DND-41 (cell line): ENCODE measurements at regions not wholly inside any gene's neighbourhood (a gene's known extent, or its start where the extent isn't known, plus 50 kb on each side); places are given as distances from the start of the nearest gene placed in this dataset.

Experiments
- ATAC-seq: fragments of 200-7000 bp; cut with Tn5 transposase; 3 replicates; pipeline ENCODE4 v1.9.1; 2021; ENCODE audit warnings: low read depth; ENCODE audit not compliant: insufficient read depth
- DNase-seq: peaks from one replicate; pipeline ENCODE4 v3.0.0-alpha.2; 2020
- H2AFZ ChIP-seq: 2 replicates; pipeline ENCODE4 v1.6.0; 2012; ENCODE audit warnings: low read depth, low read length
- H3K27ac ChIP-seq: 2 replicates; pipeline ENCODE4 v1.5.1; 2012; ENCODE audit warnings: low read length, inconsistent platforms
- H3K27me3 ChIP-seq: fragments of 200-600 bp; sonication (generic); 2 replicates; pipeline ENCODE4 v1.6.0; 2012; ENCODE audit warnings: low read length, mild to moderate bottlenecking, inconsistent platforms; ENCODE audit not compliant: insufficient read depth, poor library complexity
- H3K36me3 ChIP-seq: 2 replicates; pipeline ENCODE4 v1.5.1; 2012; ENCODE audit warnings: low read length, inconsistent platforms; ENCODE audit not compliant: insufficient read depth
- H3K4me1 ChIP-seq: 2 replicates; pipeline ENCODE4 v1.5.1; 2012; ENCODE audit warnings: mild to moderate bottlenecking, low read length; ENCODE audit not compliant: insufficient read depth
- H3K4me2 ChIP-seq: 2 replicates; pipeline ENCODE4 v1.6.0; 2012; ENCODE audit warnings: mild to moderate bottlenecking, moderate library complexity, low read length, inconsistent platforms; ENCODE audit not compliant: insufficient read depth
- H3K4me3 ChIP-seq, 2 experiments: fragments of 200-600 bp in 1 of 2; shearing (Covaris generic) in 1 of 2; 2 replicates each; pipeline ENCODE4 v1.5.1; 2012 to 2016; ENCODE audit warnings: inconsistent platforms in 2 of 2, low read length in 2 of 2, mild to moderate bottlenecking in 2 of 2, low read depth in 1 of 2, moderate library complexity in 1 of 2
- H3K79me2 ChIP-seq: 2 replicates; pipeline ENCODE4 v1.6.0; 2012; ENCODE audit warnings: low read length, inconsistent platforms; ENCODE audit not compliant: insufficient read depth
- H3K9ac ChIP-seq: 2 replicates; pipeline ENCODE4 v1.6.0; 2012; ENCODE audit warnings: low read depth, mild to moderate bottlenecking, inconsistent platforms, low read length, moderate library complexity
- H3K9me3 ChIP-seq: 2 replicates; pipeline ENCODE4 v1.5.1; 2012; ENCODE audit warnings: low read length, moderate library complexity, mild to moderate bottlenecking, inconsistent platforms; ENCODE audit not compliant: insufficient read depth, severe bottlenecking
- H4K20me1 ChIP-seq: 2 replicates; pipeline ENCODE4 v1.6.0; 2012; ENCODE audit warnings: low read length; ENCODE audit not compliant: insufficient read depth
- EZH2 ChIP-seq: IDR thresholded peaks from 3 replicates; pipeline ENCODE4 v1.6.1; 2012; ENCODE audit warnings: borderline replicate concordance, low read depth, mild to moderate bottlenecking, moderate library complexity, low read length, inconsistent platforms; ENCODE audit not compliant: severe bottlenecking
- TF ChIP-seq, protein P1 (sequence below): IDR thresholded peaks from 2 replicates; pipeline ENCODE4 v1.5.1; 2012; ENCODE audit warnings: borderline replicate concordance, low read length, moderate library complexity, mild to moderate bottlenecking; ENCODE audit not compliant: poor library complexity, severe bottlenecking; ENCODE audit errors: extremely low read depth

DNA sequence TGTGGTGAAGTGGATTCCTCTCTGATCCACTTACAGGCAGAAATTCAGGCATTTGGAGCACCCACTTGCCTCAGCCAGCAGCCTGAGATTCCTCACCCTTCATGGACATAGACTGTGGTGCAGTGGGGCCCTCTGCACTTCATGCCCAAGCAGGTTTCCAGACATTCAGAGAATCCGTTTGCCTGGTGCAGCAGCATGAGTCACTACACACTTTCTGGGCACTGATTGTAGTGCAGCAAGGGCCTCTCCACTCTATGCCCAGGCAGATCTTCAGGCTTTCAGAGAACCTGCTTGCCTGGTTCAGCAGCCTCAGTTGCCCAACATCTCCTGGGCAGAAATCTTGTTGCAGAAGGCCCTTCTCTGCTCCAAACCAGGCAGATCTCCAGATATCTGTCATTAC lies 920.9 kb downstream of the SLITRK5 start:
- Histone ChIP-seq H4K20me1 (no peaks in the 10 kb centered on the region), H3K9ac (no peak overlapping the region), H2AFZ (no peak overlapping the region), H3K4me2 (no peak overlapping the region), H3K36me3 (no peaks in the 10 kb centered on the region), H3K4me1 (no peaks in the 10 kb centered on the region), H3K27ac (no peak overlapping the region), H3K9me3 (no peaks in the 10 kb centered on the region), H3K79me2 (no peaks in the 10 kb centered on the region), H3K4me3 (no peak overlapping the region), H3K27me3 (no peaks in the 10 kb centered on the region)
- DNase-seq (no peak), ATAC-seq (no peak)
- TF ChIP-seq, protein P1, sequence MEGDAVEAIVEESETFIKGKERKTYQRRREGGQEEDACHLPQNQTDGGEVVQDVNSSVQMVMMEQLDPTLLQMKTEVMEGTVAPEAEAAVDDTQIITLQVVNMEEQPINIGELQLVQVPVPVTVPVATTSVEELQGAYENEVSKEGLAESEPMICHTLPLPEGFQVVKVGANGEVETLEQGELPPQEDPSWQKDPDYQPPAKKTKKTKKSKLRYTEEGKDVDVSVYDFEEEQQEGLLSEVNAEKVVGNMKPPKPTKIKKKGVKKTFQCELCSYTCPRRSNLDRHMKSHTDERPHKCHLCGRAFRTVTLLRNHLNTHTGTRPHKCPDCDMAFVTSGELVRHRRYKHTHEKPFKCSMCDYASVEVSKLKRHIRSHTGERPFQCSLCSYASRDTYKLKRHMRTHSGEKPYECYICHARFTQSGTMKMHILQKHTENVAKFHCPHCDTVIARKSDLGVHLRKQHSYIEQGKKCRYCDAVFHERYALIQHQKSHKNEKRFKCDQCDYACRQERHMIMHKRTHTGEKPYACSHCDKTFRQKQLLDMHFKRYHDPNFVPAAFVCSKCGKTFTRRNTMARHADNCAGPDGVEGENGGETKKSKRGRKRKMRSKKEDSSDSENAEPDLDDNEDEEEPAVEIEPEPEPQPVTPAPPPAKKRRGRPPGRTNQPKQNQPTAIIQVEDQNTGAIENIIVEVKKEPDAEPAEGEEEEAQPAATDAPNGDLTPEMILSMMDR, result no peak
- TF ChIP-seq EZH2, result no peak

GRCh38 chr13:88601949-88602348 lies 930.8 kb downstream of the SLITRK5 start:
- Histone ChIP-seq H2AFZ (no peak overlapping the region), H3K27me3 (no peaks in the 10 kb centered on the region), H3K36me3 (no peaks in the 10 kb centered on the region), H3K4me3 (no peak overlapping the region), H3K27ac (no peak overlapping the region), H4K20me1 (no peaks in the 10 kb centered on the region), H3K79me2 (no peaks in the 10 kb centered on the region), H3K9ac (no peak overlapping the region), H3K4me2 (no peak overlapping the region), H3K9me3 (no peaks in the 10 kb centered on the region), H3K4me1 (no peaks in the 10 kb centered on the region)
- TF ChIP-seq, protein P1, result no peak
- no peak for TF ChIP-seq EZH2
- ATAC-seq (no peak), DNase-seq (no peak)

DNA sequence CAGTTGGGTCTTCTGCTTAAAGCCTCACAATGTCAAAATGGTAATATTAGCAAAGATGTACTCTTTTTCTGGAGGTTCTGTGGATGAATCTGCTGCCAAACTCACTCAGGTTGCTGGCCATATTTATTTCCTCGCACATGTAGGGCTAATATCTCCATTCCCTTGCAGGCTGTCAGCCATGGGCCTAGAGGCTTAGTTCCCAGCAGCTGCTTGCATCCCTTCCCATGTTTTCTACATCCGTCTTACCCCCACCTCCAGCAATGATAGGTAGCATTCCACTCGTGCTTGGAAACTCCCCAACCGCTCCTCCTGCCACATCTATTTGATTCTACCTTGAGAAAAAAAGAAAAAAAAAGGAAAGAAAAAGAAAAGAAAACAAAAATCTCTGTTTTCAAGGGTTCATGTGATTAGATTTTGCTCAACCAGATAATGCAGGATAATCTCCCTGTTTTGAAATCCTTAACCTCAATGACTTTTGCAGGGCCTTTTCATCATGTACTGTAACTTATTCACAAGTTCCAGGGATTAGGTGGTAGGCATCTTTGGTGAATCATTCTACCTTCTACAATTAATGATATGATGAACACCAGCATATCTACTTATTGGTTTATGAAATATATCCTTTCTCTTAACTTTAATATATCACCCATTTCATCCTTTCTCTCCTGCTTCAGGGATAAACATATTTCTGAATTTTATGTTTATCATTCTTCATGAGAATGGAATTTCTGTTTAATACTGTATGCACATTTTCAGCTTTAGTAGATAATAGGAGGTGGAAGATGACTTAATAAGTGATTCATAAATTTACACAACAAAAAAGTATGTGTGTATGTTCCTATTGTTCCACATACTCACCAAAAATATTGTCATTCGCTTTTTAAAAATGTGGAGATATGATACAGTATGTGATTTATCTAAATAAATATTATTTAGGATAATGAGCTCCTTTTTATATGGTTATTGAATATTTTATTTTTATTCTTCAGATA lies 931.9 kb downstream of the SLITRK5 start:
- Histone ChIP-seq H3K27ac (no peak overlapping the region), H2AFZ (no peak overlapping the region), H3K4me2 (no peak overlapping the region), H3K4me3 (no peak overlapping the region), H3K27me3 (no peaks in the 10 kb centered on the region), H3K36me3 (no peaks in the 10 kb centered on the region), H3K9ac (no peak overlapping the region), H4K20me1 (no peaks in the 10 kb centered on the region), H3K9me3 (no peaks in the 10 kb centered on the region), H3K79me2 (no peaks in the 10 kb centered on the region), H3K4me1 (no peaks in the 10 kb centered on the region)
- DNase-seq (no peak), ATAC-seq (no peak)
- TF ChIP-seq, protein P1, result no peak
- no peak for TF ChIP-seq EZH2
